ENCODE measurements at regions not wholly inside any gene's neighbourhood (a gene's known extent, or its start where the extent isn't known, plus 50 kb on each side); places are given as distances from the start of the nearest gene placed in this dataset.

- TF ChIP-seq CTCF (IDR thresholded peaks at IDR 0.05; ENCODE audit: insufficient read depth, missing control alignments), result no peak
- DNase-seq (ENCODE audit: insufficient read length, low spot score) (no peak), FAIRE-seq (no peak)
These were observed 114.1 kb downstream of the FOXL1 start for GRCh38 chr16:86692426-86692825.

GRCh38 chr16:86693033-86693432 lies 114.7 kb downstream of the FOXL1 start:
- no peak for TF ChIP-seq CTCF (IDR thresholded peaks at IDR 0.05; ENCODE audit: insufficient read depth, missing control alignments)
- DNase-seq (ENCODE audit: insufficient read length, low spot score) (no peak), FAIRE-seq (no peak)

- DNase-seq (ENCODE audit: insufficient read length, low spot score) (no peak), FAIRE-seq (no peak)
- no peak for TF ChIP-seq CTCF (IDR thresholded peaks at IDR 0.05; ENCODE audit: insufficient read depth, missing control alignments)
These were observed 119.4 kb downstream of the FOXL1 start for GRCh38 chr16:86697715-86698114.

GRCh38 chr16:86700046-86700945 lies 121.9 kb downstream of the FOXL1 start:
- FAIRE-seq (no peak), DNase-seq (ENCODE audit: insufficient read length, low spot score) (no peak)
- no peak for TF ChIP-seq CTCF (IDR thresholded peaks at IDR 0.05; ENCODE audit: insufficient read depth, missing control alignments)

- no peak for DNase-seq (ENCODE audit: insufficient read length, low spot score)
- no peak for FAIRE-seq
- no peak for TF ChIP-seq CTCF (IDR thresholded peaks at IDR 0.05; ENCODE audit: insufficient read depth, missing control alignments)
These were observed 123.1 kb downstream of the FOXL1 start for GRCh38 chr16:86701286-86701975.

GRCh38 chr16:86702824-86703588 lies 124.7 kb downstream of the FOXL1 start:
- no peak for DNase-seq (ENCODE audit: insufficient read length, low spot score)
- no peak for FAIRE-seq
- TF ChIP-seq CTCF (IDR thresholded peaks at IDR 0.05; ENCODE audit: insufficient read depth, missing control alignments), result no peak

Measured in D721Med (cell line).